HEK293T (cell line): ENCODE measurements at regions not wholly inside any gene's neighbourhood (a gene's known extent, or its start where the extent isn't known, plus 50 kb on each side); places are given as distances from the start of the nearest gene placed in this dataset.

Source experiments
- CTCF ChIA-PET: fragments of 350-600 bp; formaldehyde crosslinking; extraction: SDS; loops from one replicate; lab custom pipeline; 2021; ENCODE audit warnings: antibody characterized with exemption, inconsistent platforms; lab: Yijun Ruan, JAX
- POLR2A ChIA-PET: fragments of 350-600 bp; formaldehyde crosslinking; extraction: SDS; loops from one replicate; lab custom pipeline; 2020; ENCODE audit warnings: antibody characterized with exemption, inconsistent platforms; lab: Yijun Ruan, JAX
- DNase-seq: peaks from one replicate; pipeline ENCODE4 v3.0.0; 2012; ENCODE audit warnings: mixed read lengths; ENCODE audit errors: extremely low spot score
- ARNT ChIP-seq: fragments of 450-650 bp; IDR thresholded peaks from 2 replicates; pipeline ENCODE4 v1.6.1; 2017; ENCODE audit warnings: mild to moderate bottlenecking
- BHLHE40 ChIP-seq: fragments of 450-650 bp; IDR thresholded peaks from 2 replicates; pipeline ENCODE4 v1.6.1; 2016; ENCODE audit warnings: mild to moderate bottlenecking, moderate library complexity, borderline replicate concordance
- CTBP1 ChIP-seq: fragments of 450-650 bp; IDR thresholded peaks from 2 replicates; pipeline ENCODE4 v1.6.1; 2016; ENCODE audit warnings: borderline replicate concordance
- ELF4 ChIP-seq: fragments of 450-650 bp; IDR thresholded peaks from 2 replicates; pipeline ENCODE4 v1.6.1; 2017; ENCODE audit warnings: antibody characterized with exemption
- FOXA1 ChIP-seq: fragments of 450-650 bp; IDR thresholded peaks from 2 replicates; pipeline ENCODE4 v1.6.1; 2016; ENCODE audit warnings: mild to moderate bottlenecking
- FOXK2 ChIP-seq: fragments of 450-650 bp; IDR thresholded peaks from 2 replicates; pipeline ENCODE4 v1.6.1; 2016; ENCODE audit warnings: mild to moderate bottlenecking
- FOXM1 ChIP-seq: fragments of 450-650 bp; IDR thresholded peaks from 2 replicates; pipeline ENCODE4 v1.6.1; 2017; ENCODE audit warnings: mild to moderate bottlenecking, borderline replicate concordance
- HDGF ChIP-seq: fragments of 450-650 bp; IDR thresholded peaks from 2 replicates; pipeline ENCODE4 v1.6.1; 2017; ENCODE audit warnings: antibody characterized with exemption, borderline replicate concordance
- L3MBTL2 ChIP-seq: fragments of 450-650 bp; conservative IDR thresholded peaks from 2 replicates; pipeline ENCODE4 v1.6.1; 2016; ENCODE audit warnings: mild to moderate bottlenecking
- LEF1 ChIP-seq: fragments of 450-650 bp; IDR thresholded peaks from 2 replicates; pipeline ENCODE4 v1.6.1; 2017; ENCODE audit warnings: mild to moderate bottlenecking, borderline replicate concordance
- NFRKB ChIP-seq: fragments of 450-650 bp; IDR thresholded peaks from 2 replicates; pipeline ENCODE4 v1.6.1; 2016; ENCODE audit warnings: mild to moderate bottlenecking, moderate library complexity
- SP1 ChIP-seq: fragments of 450-650 bp; IDR thresholded peaks from 2 replicates; pipeline ENCODE4 v1.6.1; 2017
- SUZ12 ChIP-seq: fragments of 450-650 bp; IDR thresholded peaks from 2 replicates; pipeline ENCODE4 v1.6.1; 2016; ENCODE audit warnings: mild to moderate bottlenecking
- TARDBP ChIP-seq: fragments of 450-650 bp; IDR thresholded peaks from 2 replicates; pipeline ENCODE4 v1.6.1; 2016
- ZNF384 ChIP-seq: fragments of 450-650 bp; IDR thresholded peaks from 2 replicates; pipeline ENCODE4 v1.6.1; 2016
- TF ChIP-seq, protein P1 (sequence below): fragments of 450-650 bp; IDR thresholded peaks from 2 replicates; pipeline ENCODE4 v1.6.1; 2016

DNA sequence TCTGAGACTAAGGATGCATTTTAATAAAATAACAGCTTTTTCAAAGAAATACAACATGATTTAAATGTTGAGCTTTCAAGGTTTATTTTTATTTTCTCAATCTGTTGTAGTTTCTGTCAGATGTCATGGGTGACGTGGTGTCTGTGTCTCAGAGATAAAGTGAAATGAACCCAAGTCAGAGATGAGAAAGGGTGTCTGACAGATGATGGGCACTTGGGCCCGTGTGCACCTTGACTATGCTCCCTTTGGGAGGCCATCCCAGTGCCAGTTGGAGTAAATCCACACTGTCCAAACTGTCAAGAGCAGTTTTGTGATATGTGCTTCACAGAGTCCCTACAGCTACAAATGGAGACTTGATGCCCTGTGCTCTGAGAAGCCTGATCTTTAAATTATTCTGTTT, 536.9 kb upstream of the FAM174A start:
- TF ChIP-seq, protein P1, sequence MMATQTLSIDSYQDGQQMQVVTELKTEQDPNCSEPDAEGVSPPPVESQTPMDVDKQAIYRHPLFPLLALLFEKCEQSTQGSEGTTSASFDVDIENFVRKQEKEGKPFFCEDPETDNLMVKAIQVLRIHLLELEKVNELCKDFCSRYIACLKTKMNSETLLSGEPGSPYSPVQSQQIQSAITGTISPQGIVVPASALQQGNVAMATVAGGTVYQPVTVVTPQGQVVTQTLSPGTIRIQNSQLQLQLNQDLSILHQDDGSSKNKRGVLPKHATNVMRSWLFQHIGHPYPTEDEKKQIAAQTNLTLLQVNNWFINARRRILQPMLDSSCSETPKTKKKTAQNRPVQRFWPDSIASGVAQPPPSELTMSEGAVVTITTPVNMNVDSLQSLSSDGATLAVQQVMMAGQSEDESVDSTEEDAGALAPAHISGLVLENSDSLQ = no peak
- TF ChIP-seq LEF1 (no peak), ZNF384 (no peak), HDGF (no peak), L3MBTL2 (no peak), FOXK2 (no peak), SP1 (no peak), TARDBP (no peak), BHLHE40 (no peak), CTBP1 (no peak), SUZ12 (no peak), FOXM1 (no peak), NFRKB (no peak), ARNT (no peak)
- no peak for DNase-seq
- ChIA-PET POLR2A (no interaction called here), CTCF (no interaction called here)

DNA sequence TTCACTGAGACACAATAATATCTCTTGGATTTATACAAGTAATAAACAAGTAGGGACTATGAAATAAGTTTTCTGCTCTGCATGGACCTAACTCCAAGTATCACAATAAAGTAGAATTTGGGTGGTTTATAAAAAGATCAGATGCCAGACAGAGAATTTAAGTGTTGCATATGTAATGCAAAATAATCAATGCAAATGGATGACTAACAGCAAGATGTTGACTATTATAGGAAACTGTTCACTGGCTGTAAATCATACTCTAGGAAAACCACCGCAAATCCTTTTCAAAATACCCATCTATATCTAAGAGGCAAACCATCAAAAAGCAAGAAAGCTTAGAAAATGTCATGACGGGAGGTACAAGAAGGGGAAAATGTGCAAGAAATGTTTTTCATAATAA, 539.8 kb upstream of the FAM174A start:
- ChIA-PET CTCF (no interaction called here), POLR2A (no interaction called here)
- TF ChIP-seq FOXM1 = no peak
- TF ChIP-seq ZNF384 = no peak
- no peak for TF ChIP-seq NFRKB
- DNase-seq = no peak

DNA sequence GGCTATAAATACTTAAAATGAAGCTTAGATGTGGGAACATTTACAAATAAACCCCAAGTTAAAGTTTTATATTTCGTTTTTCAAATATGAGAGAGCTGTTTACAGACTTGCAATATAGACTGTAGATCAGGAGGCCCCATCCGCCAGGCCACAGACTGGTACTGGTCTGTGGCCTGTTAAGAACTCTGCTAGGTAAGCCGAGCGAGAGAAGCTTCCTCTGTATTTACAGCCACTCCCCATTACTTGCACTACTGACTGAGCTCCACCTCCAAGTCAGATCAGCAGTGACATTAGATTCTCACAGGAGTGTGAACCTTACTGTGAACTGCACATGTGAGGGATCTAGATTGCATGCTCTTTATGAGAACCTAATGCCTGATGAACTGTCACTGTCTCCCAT, 561.4 kb upstream of the FAM174A start:
- CTCF ChIA-PET = no interaction called here
- TF ChIP-seq SP1 (no peak), CTBP1 (no peak), ZNF384 (no peak), FOXK2 (no peak), L3MBTL2 (no peak), ELF4 (no peak), FOXM1 (no peak), TARDBP (no peak), NFRKB (no peak), BHLHE40 (no peak), SUZ12 (no peak)
- TF ChIP-seq, protein P1 = no peak
- POLR2A ChIA-PET = no interaction called here
- DNase-seq = no peak

DNA sequence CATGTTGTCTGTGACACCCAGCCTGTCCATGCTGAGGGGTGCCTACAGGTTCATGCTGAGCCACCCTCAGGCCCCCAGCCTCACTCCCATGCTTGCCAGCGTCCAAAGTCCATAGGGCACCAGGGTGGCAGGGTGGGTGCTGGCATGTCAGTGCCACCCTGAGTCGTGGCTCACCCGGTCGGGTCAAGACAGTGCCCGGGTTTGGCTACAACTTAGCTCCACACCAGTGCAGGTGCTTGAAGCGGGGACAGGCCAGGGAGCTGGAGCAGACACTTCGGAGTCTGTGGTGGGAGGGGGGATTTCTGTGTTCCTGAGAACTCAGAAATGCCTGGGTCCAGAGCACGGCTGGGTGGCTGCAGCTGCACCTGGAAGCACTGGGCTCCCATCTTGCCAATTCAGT, 579.2 kb upstream of the FAM174A start:
- CTCF ChIA-PET = no interaction called here
- TF ChIP-seq SUZ12 (no peak), TARDBP (no peak), NFRKB (no peak), ELF4 (no peak), ZNF384 (no peak), SP1 (no peak), LEF1 (no peak), BHLHE40 (no peak), HDGF (no peak), ARNT (no peak), FOXK2 (no peak), CTBP1 (no peak)
- TF ChIP-seq, protein P1 = no peak
- POLR2A ChIA-PET = no interaction called here
- DNase-seq = no peak

DNA sequence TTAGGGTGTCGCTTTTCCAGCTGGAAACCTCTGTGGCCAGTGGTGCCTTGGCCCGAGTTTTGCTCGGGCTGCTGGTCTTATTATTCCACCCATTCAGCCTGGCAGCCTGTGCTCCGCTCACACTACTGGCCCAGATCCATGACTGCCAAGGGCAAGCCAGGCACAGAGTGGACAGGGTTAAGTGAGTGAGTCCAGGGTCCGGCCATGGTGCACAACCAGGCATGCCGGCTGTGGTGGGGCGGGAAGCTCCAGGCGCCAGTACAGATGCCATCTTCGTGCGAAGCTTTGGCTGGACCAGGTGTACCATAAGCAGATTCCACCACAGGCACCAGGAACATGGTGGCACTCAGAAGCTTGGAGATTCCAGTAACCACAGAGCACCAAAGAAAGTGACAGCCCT, 580.2 kb upstream of the FAM174A start:
- ChIA-PET POLR2A (no interaction called here), CTCF (no interaction called here)
- no peak for DNase-seq
- TF ChIP-seq L3MBTL2 (no peak), FOXK2 (no peak), FOXM1 (no peak), LEF1 (no peak), SUZ12 (no peak), TARDBP (no peak), SP1 (no peak), NFRKB (no peak), ARNT (no peak), HDGF (no peak), CTBP1 (no peak), FOXA1 (no peak), ELF4 (no peak), ZNF384 (no peak), BHLHE40 (no peak)
- TF ChIP-seq, protein P1 = no peak

DNA sequence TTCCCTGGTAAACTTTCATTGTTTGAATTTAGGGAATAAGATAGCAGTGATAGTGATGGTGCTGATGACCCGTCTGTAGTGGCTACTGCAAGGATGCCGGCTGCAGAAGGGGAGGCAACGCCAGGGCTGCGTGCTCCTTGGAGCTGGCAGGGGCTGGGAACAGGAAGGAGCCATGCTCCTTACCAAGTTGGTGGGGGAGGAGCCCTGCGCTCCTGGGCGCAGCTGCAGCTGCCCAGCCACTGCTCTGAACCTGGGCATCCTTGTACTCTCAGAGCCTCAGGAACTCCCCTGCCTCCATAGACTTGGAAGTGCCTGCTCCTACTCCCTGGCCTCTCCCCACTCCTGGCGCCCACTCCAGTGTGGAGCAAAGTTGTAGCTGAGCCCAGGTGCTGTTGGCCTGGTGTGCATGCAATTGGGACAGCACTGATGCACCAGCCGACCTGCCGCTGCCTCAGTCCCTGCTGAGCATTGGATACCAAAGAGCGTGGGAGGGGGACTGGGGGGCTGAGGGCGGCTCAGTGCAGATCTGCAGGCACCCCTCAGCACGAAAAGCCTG, 585.1 kb upstream of the FAM174A start:
- CTCF ChIA-PET = no interaction called here
- POLR2A ChIA-PET = no interaction called here
- TF ChIP-seq BHLHE40 = no peak
- no peak for TF ChIP-seq CTBP1

More for the DNA sequence above, 585.1 kb upstream of the FAM174A start:
- no peak for DNase-seq
